Breast epithelium (tissue), 4 donors: ENCODE measurements at regions not wholly inside any gene's neighbourhood (a gene's known extent, or its start where the extent isn't known, plus 50 kb on each side); places are given as distances from the start of the nearest gene placed in this dataset.

ENCODE experiments used
- DNase-seq, 2 donors: peaks; one replicate each; pipeline ENCODE4 v3.0.0-alpha.2; 2019; ENCODE audit warnings: low spot score in 2 of 2
- H3K27ac ChIP-seq, 2 donors: fragments of 200-600 bp; sonication (generic) in 1 of 2; one replicate each; pipeline ENCODE4 v1.5.1; 2016 to 2019; ENCODE audit warnings: mild to moderate bottlenecking in 1 of 2
- H3K27me3 ChIP-seq, 2 donors: fragments of 200-600 bp; sonication (generic) in 1 of 2; one replicate each; pipeline versions ENCODE4 v1.5.1 to v1.6.0; 2017 to 2019; ENCODE audit warnings: control low read depth in 1 of 2, mild to moderate bottlenecking in 1 of 2
- H3K36me3 ChIP-seq: fragments of 200-600 bp; one replicate; pipeline ENCODE4 v1.5.1; 2019
- H3K4me1 ChIP-seq, 2 donors: fragments of 200-600 bp; sonication (generic); one replicate each; pipeline ENCODE4 v1.5.1; 2016 to 2019; ENCODE audit warnings: control low read depth in 1 of 2
- H3K4me3 ChIP-seq, 3 donors: fragments of 200-600 bp; sonication (generic); 1 replicate in 2 of 3; 2 replicates in 1 of 3; pipeline ENCODE4 v1.5.1; 2016 to 2019; ENCODE audit warnings: mild to moderate bottlenecking in 3 of 3, moderate library complexity in 2 of 3
- H3K9me3 ChIP-seq, 2 donors: fragments of 200-600 bp; sonication (generic) in 1 of 2; one replicate each; pipeline ENCODE4 v1.5.1; 2016 to 2019; ENCODE audit warnings: control low read depth in 1 of 2
- CTCF ChIP-seq, 3 donors: fragments of 450-650 bp; IDR thresholded peaks; one replicate each; pipeline ENCODE4 v1.5.1; 2016 to 2017; ENCODE audit warnings: antibody characterized with exemption in 3 of 3, mild to moderate bottlenecking in 3 of 3, moderate library complexity in 3 of 3
- POLR2A ChIP-seq: fragments of 450-650 bp; IDR thresholded peaks from one replicate; pipeline ENCODE4 v1.6.1; 2016; ENCODE audit warnings: antibody characterized with exemption, mild to moderate bottlenecking, moderate library complexity
- POLR2AphosphoS5 ChIP-seq, 3 donors: sonication (generic); formaldehyde crosslinking; IDR thresholded peaks; one replicate each; pipeline ENCODE4 v1.6.1; 2017; ENCODE audit warnings: antibody characterized with exemption in 3 of 3
- intact Hi-C: fragments of 100-400 bp; cut with DNase I; formaldehyde crosslinking; loops from one replicate; pipeline ENCODE4 v1.15.1; 2023; ENCODE audit warnings: low total_unique reads

DNA sequence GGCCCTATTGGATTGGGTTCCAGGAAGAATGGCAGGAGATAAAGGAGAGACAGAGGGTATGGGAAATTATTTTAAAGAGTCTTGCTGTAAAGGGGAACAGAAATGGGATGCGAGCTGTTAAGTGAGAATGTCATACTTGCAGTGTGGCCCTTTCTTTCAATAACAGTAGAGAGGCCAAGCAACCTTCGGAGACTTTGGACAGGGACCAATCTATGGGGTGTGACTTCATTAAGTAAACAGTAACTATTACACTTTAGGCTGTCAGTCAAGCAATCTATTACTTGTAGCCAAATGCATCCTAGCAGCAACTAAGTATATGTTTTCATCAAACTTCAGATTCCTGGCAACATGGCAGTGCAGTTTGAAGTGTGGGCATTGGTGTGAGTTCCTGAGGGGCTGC is 376.2 kb upstream of the LARGE1 start:
- no peaks in the 10 kb centered on the region for H3K9me3 ChIP-seq
- H3K4me1 ChIP-seq: no peaks in the 10 kb centered on the region
- H3K4me3 ChIP-seq: no peak overlapping the region
- TF ChIP-seq POLR2A (no peak), CTCF (IDR thresholded peaks at IDR 0.05) (no peak), POLR2AphosphoS5 (IDR thresholded peaks at IDR 0.05) (no peak)
- DNase-seq: no peak
- H3K36me3 ChIP-seq: no peaks in the 10 kb centered on the region
- H3K27ac ChIP-seq: no peak overlapping the region
- H3K27me3 ChIP-seq: no peaks in the 10 kb centered on the region
- intact Hi-C loops: no loop called here

GRCh38 chr22:34297536-34298120 is 377.4 kb upstream of the LARGE1 start:
- Histone ChIP-seq H3K9me3 (no peaks in the 10 kb centered on the region), H3K4me1 (no peaks in the 10 kb centered on the region), H3K27ac (no peak overlapping the region), H3K27me3 (no peaks in the 10 kb centered on the region), H3K4me3 (no peak overlapping the region), H3K36me3 (no peaks in the 10 kb centered on the region)
- TF ChIP-seq POLR2AphosphoS5 (IDR thresholded peaks at IDR 0.05): no peak
- DNase-seq: no peak
- intact Hi-C loops: no loop called here

- no peaks in the 10 kb centered on the region for H3K9me3 ChIP-seq
- no peaks in the 10 kb centered on the region for H3K36me3 ChIP-seq
- no peak for DNase-seq
- H3K4me3 ChIP-seq: no peak overlapping the region
- no peak for TF ChIP-seq POLR2AphosphoS5 (IDR thresholded peaks at IDR 0.05)
- TF ChIP-seq CTCF (IDR thresholded peaks at IDR 0.05): no peak
- TF ChIP-seq POLR2A: no peak
- intact Hi-C loops: no loop called here
- H3K27ac ChIP-seq: no peak overlapping the region
- no peaks in the 10 kb centered on the region for H3K27me3 ChIP-seq
- no peaks in the 10 kb centered on the region for H3K4me1 ChIP-seq
Observed at GRCh38 chr22:34299496-34299895, 379.2 kb upstream of the LARGE1 start.

- H3K4me1 ChIP-seq: no peaks in the 10 kb centered on the region
- intact Hi-C loops: no loop called here
- TF ChIP-seq POLR2AphosphoS5 (IDR thresholded peaks at IDR 0.05): no peak
- TF ChIP-seq POLR2A: no peak
- TF ChIP-seq CTCF (IDR thresholded peaks at IDR 0.05): no peak
- no peaks in the 10 kb centered on the region for H3K27me3 ChIP-seq
- no peak overlapping the region for H3K27ac ChIP-seq
- no peak overlapping the region for H3K4me3 ChIP-seq
- H3K9me3 ChIP-seq: no peaks in the 10 kb centered on the region
- DNase-seq: no peak
- H3K36me3 ChIP-seq: no peaks in the 10 kb centered on the region
Observed at GRCh38 chr22:34301569-34301968, 381.3 kb upstream of the LARGE1 start.

DNA sequence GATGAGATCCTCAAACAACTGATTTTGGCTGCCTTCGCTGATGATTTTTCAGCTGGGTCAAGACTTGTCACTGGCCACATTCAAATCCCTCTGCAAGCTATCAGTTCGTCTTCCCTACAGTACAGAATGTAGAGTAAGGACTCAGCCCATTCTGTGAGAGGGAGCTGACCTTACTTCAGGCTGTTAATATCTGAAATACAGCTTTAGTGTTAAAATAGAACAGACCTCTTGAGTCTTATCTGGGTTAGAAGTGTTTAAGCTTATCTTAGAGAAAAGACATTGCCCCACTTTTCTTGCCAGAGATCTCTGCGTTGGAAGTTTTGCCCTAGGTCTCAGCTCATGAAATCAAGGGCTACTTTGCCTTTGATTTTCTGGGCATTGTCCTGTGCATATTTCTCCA is 383.4 kb upstream of the LARGE1 start:
- DNase-seq: no peak
- intact Hi-C loops: no loop called here
- TF ChIP-seq CTCF (IDR thresholded peaks at IDR 0.05) (no peak), POLR2AphosphoS5 (IDR thresholded peaks at IDR 0.05) (no peak), POLR2A (no peak)

GRCh38 chr22:34306361-34306760 is 386.1 kb upstream of the LARGE1 start:
- Histone ChIP-seq H3K36me3 (no peaks in the 10 kb centered on the region), H3K4me1 (no peaks in the 10 kb centered on the region), H3K27ac (no peak overlapping the region), H3K4me3 (no peak overlapping the region), H3K9me3 (no peaks in the 10 kb centered on the region), H3K27me3 (no peaks in the 10 kb centered on the region)
- DNase-seq: no peak
- intact Hi-C loops: no loop called here
- TF ChIP-seq POLR2A: no peak

More for the DNA sequence above, 383.4 kb upstream of the LARGE1 start:
- H3K4me1 ChIP-seq: no peaks in the 10 kb centered on the region
- no peak overlapping the region for H3K4me3 ChIP-seq
- no peaks in the 10 kb centered on the region for H3K9me3 ChIP-seq
- H3K27me3 ChIP-seq: no peaks in the 10 kb centered on the region
- H3K36me3 ChIP-seq: no peaks in the 10 kb centered on the region
- no peak overlapping the region for H3K27ac ChIP-seq
